Lower lobe of right lung (tissue), 2 donors: ENCODE measurements at regions not wholly inside any gene's neighbourhood (a gene's known extent, or its start where the extent isn't known, plus 50 kb on each side); places are given as distances from the start of the nearest gene placed in this dataset.

ENCODE experiments used
- ATAC-seq, 2 donors: fragments of 200-7000 bp; cut with Tn5 transposase; one replicate each; pipeline ENCODE4 v1.9.1; 2020 to 2022; ENCODE audit warnings: mild to moderate bottlenecking in 2 of 2, moderate library complexity in 2 of 2
- DNase-seq: peaks from one replicate; pipeline ENCODE4 v3.0.0-alpha.2; 2020
- H3K27ac ChIP-seq: fragments of 200-600 bp; one replicate; pipeline ENCODE4 v1.8.0; 2022
- H3K27me3 ChIP-seq: fragments of 200-600 bp; one replicate; pipeline ENCODE4 v1.8.0; 2022; ENCODE audit warnings: low read depth
- H3K36me3 ChIP-seq: fragments of 200-600 bp; one replicate; pipeline ENCODE4 v1.8.0; 2022; ENCODE audit warnings: mild to moderate bottlenecking
- H3K4me1 ChIP-seq: fragments of 200-600 bp; one replicate; pipeline ENCODE4 v1.8.0; 2022
- H3K4me3 ChIP-seq: fragments of 200-600 bp; one replicate; pipeline ENCODE4 v1.8.0; 2022; ENCODE audit warnings: mild to moderate bottlenecking
- H3K9me3 ChIP-seq: fragments of 200-600 bp; one replicate; pipeline ENCODE4 v1.8.0; 2022
- CTCF ChIP-seq: fragments of 200-600 bp; IDR thresholded peaks from one replicate; pipeline ENCODE4 v1.8.0; 2022; ENCODE audit warnings: antibody characterized with exemption, mild to moderate bottlenecking
- intact Hi-C: fragments of 100-400 bp; cut with DNase I; formaldehyde crosslinking; loops from one replicate; pipeline ENCODE4 v1.11.0; 2022
- donor health status: DM: no; HTN: yes; CAD: no; lungs with severe emphysema.

GRCh38 chr9:16238623-16239138, 631.8 kb downstream of the BNC2 start:
- DNase-seq (no peak), ATAC-seq (no peak)
- Histone ChIP-seq H3K4me3 (no peak overlapping the region), H3K27ac (no peak overlapping the region), H3K36me3 (no peaks in the 10 kb centered on the region), H3K27me3 (no peaks in the 10 kb centered on the region), H3K4me1 (peaks cover 5% of the 10 kb centered on the region), H3K9me3 (no peaks in the 10 kb centered on the region)
- no peak for TF ChIP-seq CTCF
- intact Hi-C loops = no loop called here

GRCh38 chr9:16241231-16241630, 629.2 kb downstream of the BNC2 start:
- ATAC-seq = no peak
- Histone ChIP-seq H3K9me3 (no peaks in the 10 kb centered on the region), H3K27me3 (no peaks in the 10 kb centered on the region), H3K27ac (no peak overlapping the region), H3K4me1 (peaks cover under 1% of the 10 kb centered on the region), H3K36me3 (no peaks in the 10 kb centered on the region), H3K4me3 (no peak overlapping the region)
- no peak for DNase-seq
- intact Hi-C loops = no loop called here
- TF ChIP-seq CTCF = no peak

GRCh38 chr9:16243798-16244197, 626.7 kb downstream of the BNC2 start:
- DNase-seq = no peak
- Histone ChIP-seq H3K9me3 (no peaks in the 10 kb centered on the region), H3K4me3 (no peak overlapping the region), H3K27ac (no peak overlapping the region), H3K27me3 (no peaks in the 10 kb centered on the region), H3K4me1 (no peaks in the 10 kb centered on the region), H3K36me3 (no peaks in the 10 kb centered on the region)
- no peak for ATAC-seq
- intact Hi-C loops = no loop called here
- TF ChIP-seq CTCF = no peak

GRCh38 chr9:16245756-16246440, 624.6 kb downstream of the BNC2 start:
- intact Hi-C loops = no loop called here
- no peak for TF ChIP-seq CTCF
- ATAC-seq = no peak

GRCh38 chr9:16246785-16247184, 623.7 kb downstream of the BNC2 start:
- no peak overlapping the region for H3K4me3 ChIP-seq
- no peak for TF ChIP-seq CTCF
- H3K27me3 ChIP-seq = no peaks in the 10 kb centered on the region
- intact Hi-C loops = no loop called here
- H3K36me3 ChIP-seq = no peaks in the 10 kb centered on the region
- H3K4me1 ChIP-seq = no peaks in the 10 kb centered on the region
- H3K27ac ChIP-seq = no peak overlapping the region
- DNase-seq (no peak), ATAC-seq (no peak)
- H3K9me3 ChIP-seq = no peaks in the 10 kb centered on the region

More at GRCh38 chr9:16245756-16246440, 624.6 kb downstream of the BNC2 start:
- Histone ChIP-seq H3K4me3 (no peak overlapping the region), H3K27me3 (no peaks in the 10 kb centered on the region), H3K27ac (no peak overlapping the region), H3K9me3 (no peaks in the 10 kb centered on the region), H3K36me3 (no peaks in the 10 kb centered on the region), H3K4me1 (no peaks in the 10 kb centered on the region)
- no peak for DNase-seq
